MCF 10A (cell line): ENCODE measurements at regions not wholly inside any gene's neighbourhood (a gene's known extent, or its start where the extent isn't known, plus 50 kb on each side); places are given as distances from the start of the nearest gene placed in this dataset.

Experiments used
- BruUV-seq: library from RNA; stranded (reverse); fragments of 400-500 nt; replicated peaks from 2 replicates; lab custom pipeline; 2021; lab: Mats Ljungman, UMichigan
- CTCF ChIA-PET: fragments of 300-600 bp; sonication (Branson Sonifier 250); formaldehyde crosslinking; extraction: SDS; loops from one replicate; lab custom pipeline; 2021; ENCODE audit warnings: antibody characterized with exemption, inconsistent platforms; lab: Yijun Ruan, JAX
- POLR2A ChIA-PET: fragments of 300-600, 350-650 bp; sonication (Branson Sonifier 250); formaldehyde crosslinking; extraction: SDS; loops from one replicate; lab custom pipeline; 2020; ENCODE audit warnings: antibody characterized with exemption, inconsistent platforms; lab: Yijun Ruan, JAX
- DNase-seq: peaks from one replicate; pipeline ENCODE4 v3.0.0-alpha.2; 2018; ENCODE audit not compliant: unreplicated experiment
- H3K27ac Mint-ChIP-seq: one replicate; pipeline ENCODE4 v1.8.0; 2022; ENCODE audit warnings: mild to moderate bottlenecking, low read depth, mixed read lengths; ENCODE audit not compliant: unreplicated experiment
- H3K27me3 Mint-ChIP-seq: one replicate; pipeline ENCODE4 v1.8.0; 2022; ENCODE audit warnings: mixed read lengths; ENCODE audit not compliant: insufficient read depth, unreplicated experiment
- H3K36me3 Mint-ChIP-seq: one replicate; pipeline ENCODE4 v1.8.0; 2022; ENCODE audit warnings: mild to moderate bottlenecking, moderate library complexity, mixed read lengths; ENCODE audit not compliant: insufficient read depth, unreplicated experiment
- H3K4me1 Mint-ChIP-seq: one replicate; pipeline ENCODE4 v1.8.0; 2022; ENCODE audit warnings: mixed read lengths; ENCODE audit not compliant: insufficient read depth, unreplicated experiment
- H3K4me3 Mint-ChIP-seq: one replicate; pipeline ENCODE4 v1.8.0; 2022; ENCODE audit warnings: mild to moderate bottlenecking, moderate library complexity, mixed read lengths; ENCODE audit not compliant: unreplicated experiment
- H3K9me3 Mint-ChIP-seq: one replicate; pipeline ENCODE4 v1.8.0; 2022; ENCODE audit warnings: mixed read lengths; ENCODE audit not compliant: unreplicated experiment
- intact Hi-C: fragments of 100-400 bp; cut with micrococcal nuclease; formaldehyde crosslinking; loops from 2 replicates; pipeline ENCODE4 v1.14.1; 2022
- TF ChIP-seq, protein P1 (sequence below): fragments of 200-600 bp; IDR thresholded peaks from one replicate; pipeline ENCODE4 v1.8.0; 2022; ENCODE audit warnings: antibody characterized with exemption, mild to moderate bottlenecking; ENCODE audit not compliant: unreplicated experiment

DNA sequence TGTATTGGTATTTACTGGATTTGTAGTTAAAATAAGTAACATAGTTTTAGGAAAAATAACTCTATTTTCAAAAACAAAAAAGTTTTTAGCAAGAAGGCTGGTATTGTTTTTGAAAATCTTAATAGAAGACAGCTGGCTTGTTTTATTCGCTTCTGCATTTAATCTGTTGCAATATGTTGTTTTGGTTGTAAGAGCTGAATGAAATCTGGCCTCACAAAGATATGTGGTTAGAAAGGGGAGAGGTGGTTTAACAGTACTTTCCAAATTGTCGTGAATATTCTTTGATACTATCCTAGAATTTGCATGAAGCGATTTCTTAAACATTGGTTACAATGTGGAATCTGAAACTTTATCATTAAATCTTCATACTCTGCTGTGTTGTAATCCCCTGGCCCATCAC, 355.9 kb upstream of the FZD8 start:
- intact Hi-C loops = no loop called here
- TF ChIP-seq, protein P1, sequence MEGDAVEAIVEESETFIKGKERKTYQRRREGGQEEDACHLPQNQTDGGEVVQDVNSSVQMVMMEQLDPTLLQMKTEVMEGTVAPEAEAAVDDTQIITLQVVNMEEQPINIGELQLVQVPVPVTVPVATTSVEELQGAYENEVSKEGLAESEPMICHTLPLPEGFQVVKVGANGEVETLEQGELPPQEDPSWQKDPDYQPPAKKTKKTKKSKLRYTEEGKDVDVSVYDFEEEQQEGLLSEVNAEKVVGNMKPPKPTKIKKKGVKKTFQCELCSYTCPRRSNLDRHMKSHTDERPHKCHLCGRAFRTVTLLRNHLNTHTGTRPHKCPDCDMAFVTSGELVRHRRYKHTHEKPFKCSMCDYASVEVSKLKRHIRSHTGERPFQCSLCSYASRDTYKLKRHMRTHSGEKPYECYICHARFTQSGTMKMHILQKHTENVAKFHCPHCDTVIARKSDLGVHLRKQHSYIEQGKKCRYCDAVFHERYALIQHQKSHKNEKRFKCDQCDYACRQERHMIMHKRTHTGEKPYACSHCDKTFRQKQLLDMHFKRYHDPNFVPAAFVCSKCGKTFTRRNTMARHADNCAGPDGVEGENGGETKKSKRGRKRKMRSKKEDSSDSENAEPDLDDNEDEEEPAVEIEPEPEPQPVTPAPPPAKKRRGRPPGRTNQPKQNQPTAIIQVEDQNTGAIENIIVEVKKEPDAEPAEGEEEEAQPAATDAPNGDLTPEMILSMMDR = no peak
- no TSS peak for BruUV-seq
- no peak for DNase-seq
- Mint-ChIP-seq H3K9me3 (peaks cover 7% of the 10 kb centered on the region), H3K4me1 (no peaks in the 10 kb centered on the region), H3K27ac (peak overlapping the region; percentile 64), H3K36me3 (no peaks in the 10 kb centered on the region), H3K4me3 (no peak overlapping the region), H3K27me3 (no peaks in the 10 kb centered on the region)
- CTCF ChIA-PET = interaction anchor here (0.6 kb wide), 1 partner anchor 640 kb away, joined by 3 read pairs; no protein-coding TSS in a partner anchor
- POLR2A ChIA-PET = no interaction called here

DNA sequence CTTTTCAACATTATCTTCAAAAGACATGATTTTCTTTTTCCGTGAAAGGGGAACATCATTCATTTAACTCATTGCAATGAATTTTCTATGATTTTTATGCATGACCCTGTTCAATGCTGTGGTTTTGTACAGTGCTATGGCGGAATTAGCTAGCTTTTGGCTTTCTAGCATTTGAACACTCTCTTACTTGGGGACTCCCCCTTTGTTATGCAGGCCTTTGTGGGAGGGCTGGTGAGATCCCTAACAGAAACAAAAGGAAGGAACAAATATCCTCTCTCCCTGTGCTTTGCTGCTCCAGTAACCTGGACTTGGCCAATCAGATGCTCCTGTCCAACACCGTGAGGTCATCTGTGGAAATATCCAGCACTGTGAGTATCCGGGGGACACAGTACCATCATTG, 353.4 kb upstream of the FZD8 start:
- H3K9me3 Mint-ChIP-seq = peaks cover 3% of the 10 kb centered on the region
- H3K27ac Mint-ChIP-seq = no peak overlapping the region
- no peaks in the 10 kb centered on the region for H3K27me3 Mint-ChIP-seq
- ChIA-PET POLR2A (no interaction called here), CTCF (no interaction called here)
- TF ChIP-seq, protein P1 = no peak
- intact Hi-C loops = no loop called here
- no peaks in the 10 kb centered on the region for H3K36me3 Mint-ChIP-seq
- DNase-seq = no peak
- no peak overlapping the region for H3K4me3 Mint-ChIP-seq
- no TSS peak for BruUV-seq
- peaks cover 9% of the 10 kb centered on the region for H3K4me1 Mint-ChIP-seq

DNA sequence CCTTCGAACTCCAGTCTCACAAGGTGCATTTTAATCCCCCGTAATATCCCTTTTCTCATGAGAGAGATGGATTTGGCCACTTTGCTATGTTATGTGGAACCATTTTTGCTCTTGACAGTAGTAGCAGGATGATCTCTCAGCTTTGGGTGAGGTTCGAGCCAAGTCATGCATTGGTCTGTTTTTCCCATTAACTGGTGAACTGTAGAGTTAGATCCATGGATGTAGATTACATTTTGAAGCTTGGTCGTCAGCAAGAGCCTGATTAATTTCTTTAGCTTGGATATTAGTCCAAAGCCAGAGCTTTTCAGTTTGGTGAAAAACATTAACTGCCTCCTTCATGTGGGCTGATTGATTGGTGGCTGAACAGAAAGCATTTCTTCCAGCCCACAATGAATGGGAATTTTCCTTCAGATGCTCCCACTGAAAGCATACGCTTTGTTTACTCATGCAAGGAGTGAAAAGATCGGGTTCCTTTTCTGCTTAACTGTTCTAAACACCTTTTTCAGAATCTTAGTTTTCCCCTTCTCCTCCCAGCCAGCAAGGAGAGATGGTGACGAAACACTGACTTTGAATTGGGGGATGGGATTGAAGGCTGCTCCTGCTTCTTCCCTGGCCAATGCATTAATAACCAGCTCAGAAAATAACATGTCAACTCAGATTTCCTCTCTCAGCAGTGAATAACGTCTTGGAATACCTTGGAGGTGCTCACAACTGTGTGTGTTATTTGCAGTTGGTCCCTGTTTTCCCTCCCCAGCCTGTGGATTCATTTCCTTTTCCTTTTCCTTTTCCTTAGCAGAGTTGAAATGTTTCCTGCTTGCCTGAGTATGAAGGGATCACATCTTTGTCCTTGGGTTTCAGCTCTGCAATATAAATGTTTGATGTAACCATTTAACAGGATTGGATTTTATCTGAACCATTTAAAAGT, 351.8 kb upstream of the FZD8 start:
- Mint-ChIP-seq H3K4me3 (no peak overlapping the region), H3K27me3 (no peaks in the 10 kb centered on the region), H3K9me3 (peaks cover under 1% of the 10 kb centered on the region), H3K27ac (no peak overlapping the region), H3K4me1 (peaks cover 9% of the 10 kb centered on the region), H3K36me3 (no peaks in the 10 kb centered on the region)
- intact Hi-C loops = no loop called here
- TF ChIP-seq, protein P1 = no peak
- ChIA-PET CTCF (interaction anchor here (0.5 to 0.8 kb wide), 3 partner anchors 9 to 692 kb away, joined by 3 to 6 read pairs (median 3); no protein-coding TSS in a partner anchor), POLR2A (interaction anchor here (0.7 kb wide), 1 partner anchor 184 kb away, joined by 3 read pairs; no protein-coding TSS in a partner anchor)
- no TSS peak for BruUV-seq
- no peak for DNase-seq

DNA sequence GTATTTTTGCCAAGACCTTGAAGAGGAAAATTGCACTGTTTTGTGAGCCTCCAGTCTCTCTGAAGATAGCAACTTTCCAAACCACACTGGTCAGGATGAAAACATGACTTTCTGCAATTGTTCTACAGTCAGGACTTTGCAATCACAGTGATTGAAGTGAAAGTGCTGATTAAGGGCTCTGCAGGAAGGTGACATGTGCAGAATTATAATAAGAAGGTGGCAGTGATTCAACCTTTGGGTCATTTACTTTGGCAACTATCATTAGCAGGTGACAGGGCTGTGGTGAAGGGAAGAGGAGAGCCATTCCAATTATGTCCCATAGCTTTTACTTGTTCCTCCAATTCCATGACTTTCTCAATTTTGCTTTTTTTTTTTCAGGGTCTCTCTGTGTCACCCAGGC, 350.0 kb upstream of the FZD8 start:
- BruUV-seq = no TSS peak
- ChIA-PET CTCF (no interaction called here), POLR2A (no interaction called here)

More for the DNA sequence above, 350.0 kb upstream of the FZD8 start:
- no peaks in the 10 kb centered on the region for H3K36me3 Mint-ChIP-seq
- no peaks in the 10 kb centered on the region for H3K27me3 Mint-ChIP-seq
- DNase-seq = no peak
- no peak overlapping the region for H3K27ac Mint-ChIP-seq
- peaks cover 9% of the 10 kb centered on the region for H3K4me1 Mint-ChIP-seq
- H3K9me3 Mint-ChIP-seq = peaks cover 7% of the 10 kb centered on the region
- intact Hi-C loops = no loop called here
- H3K4me3 Mint-ChIP-seq = no peak overlapping the region
- TF ChIP-seq, protein P1 = no peak
